GM23338 (cell line): ENCODE measurements at regions not wholly inside any gene's neighbourhood (a gene's known extent, or its start where the extent isn't known, plus 50 kb on each side); places are given as distances from the start of the nearest gene placed in this dataset.

Experiments used
- ATAC-seq: fragments of 200-7000 bp; cut with Tn5 transposase; 3 replicates; pipeline ENCODE4 v1.9.1; 2020
- DNase-seq: peaks from one replicate; pipeline ENCODE4 v3.0.0-alpha.2; 2015; ENCODE audit warnings: low spot score
- H2AFZ ChIP-seq: fragments of 200-600 bp; sonication (generic); 2 replicates; pipeline ENCODE4 v1.8.0; 2016; ENCODE audit warnings: antibody characterized with exemption, mild to moderate bottlenecking, moderate library complexity
- H3F3A ChIP-seq: fragments of 200-600 bp; sonication (generic); replicated peaks from 2 replicates; pipeline ENCODE4 v1.8.0; 2017; ENCODE audit warnings: antibody characterized with exemption, mixed run types, low read depth
- H3K27ac ChIP-seq: fragments of 200-600 bp; sonication (generic); 2 replicates; pipeline ENCODE4 v1.6.1; 2016; ENCODE audit warnings: low read depth
- H3K27me3 ChIP-seq: fragments of 200-600 bp; sonication (generic); 2 replicates; pipeline ENCODE4 v1.8.0; 2016; ENCODE audit warnings: mild to moderate bottlenecking, mixed run types, moderate library complexity; ENCODE audit not compliant: insufficient read depth
- H3K36me3 ChIP-seq: fragments of 200-600 bp; sonication (generic); 2 replicates; pipeline ENCODE4 v1.8.0; 2016; ENCODE audit warnings: mild to moderate bottlenecking; ENCODE audit not compliant: insufficient read depth
- H3K4me1 ChIP-seq: fragments of 200-600 bp; sonication (generic); 2 replicates; pipeline ENCODE4 v1.8.0; 2016; ENCODE audit warnings: mild to moderate bottlenecking, moderate library complexity; ENCODE audit not compliant: insufficient read depth
- H3K4me2 ChIP-seq: fragments of 200-600 bp; sonication (generic); 2 replicates; pipeline ENCODE4 v1.7.1; 2017; ENCODE audit warnings: mixed run types
- H3K4me3 ChIP-seq: fragments of 200-600 bp; sonication (generic); 2 replicates; pipeline ENCODE4 v1.6.1; 2016; ENCODE audit warnings: mixed run types
- H3K79me2 ChIP-seq: fragments of 200-600 bp; sonication (generic); replicated peaks from 2 replicates; pipeline ENCODE4 v1.8.0; 2017; ENCODE audit warnings: mild to moderate bottlenecking; ENCODE audit not compliant: insufficient read depth
- H3K9me2 ChIP-seq: fragments of 200-600 bp; sonication (generic); 2 replicates; pipeline ENCODE4 v1.8.0; 2017; ENCODE audit not compliant: insufficient read depth
- H4K20me1 ChIP-seq: fragments of 200-600 bp; sonication (generic); replicated peaks from 2 replicates; pipeline ENCODE4 v1.8.0; 2017; ENCODE audit warnings: mild to moderate bottlenecking; ENCODE audit not compliant: insufficient read depth
- H3K27ac Mint-ChIP-seq: 2 replicates; pipeline ENCODE4 v1.8.0; 2020; ENCODE audit warnings: inconsistent platforms, mild to moderate bottlenecking, moderate library complexity, mixed read lengths
- H3K27me3 Mint-ChIP-seq: 3 replicates; pipeline ENCODE4 v1.8.0; 2022; ENCODE audit warnings: low read depth, mild to moderate bottlenecking, moderate library complexity, mixed read lengths, inconsistent platforms; ENCODE audit not compliant: insufficient read depth, poor library complexity
- H3K36me3 Mint-ChIP-seq: 3 replicates; pipeline ENCODE4 v1.8.0; 2021; ENCODE audit warnings: low read depth, mild to moderate bottlenecking, inconsistent platforms, moderate library complexity, mixed read lengths
- H3K4me1 Mint-ChIP-seq: 3 replicates; pipeline ENCODE4 v1.8.0; 2020; ENCODE audit warnings: mild to moderate bottlenecking, inconsistent platforms, mixed read lengths
- H3K4me3 Mint-ChIP-seq: 3 replicates; pipeline ENCODE4 v1.8.0; 2021; ENCODE audit warnings: moderate library complexity, mild to moderate bottlenecking, inconsistent platforms, mixed read lengths
- H3K9me3 Mint-ChIP-seq: 3 replicates; pipeline ENCODE4 v1.8.0; 2020; ENCODE audit warnings: moderate library complexity, mild to moderate bottlenecking, inconsistent platforms, mixed read lengths
- CREB1 ChIP-seq: fragments of 250-450 bp; sonication (Bioruptor Pico); IDR thresholded peaks from 2 replicates; pipeline ENCODE4 v1.5.0; 2020; ENCODE audit warnings: low read depth, mild to moderate bottlenecking, moderate library complexity
- EZH2 ChIP-seq: fragments of 200-600 bp; sonication (generic); IDR thresholded peaks from one replicate; pipeline ENCODE4 v1.8.0; 2017; ENCODE audit warnings: antibody characterized with exemption, mild to moderate bottlenecking, low read depth; ENCODE audit not compliant: unreplicated experiment
- EZH2phosphoT487 ChIP-seq: fragments of 200-600 bp; sonication (generic); IDR thresholded peaks from one replicate; pipeline ENCODE4 v1.8.1; 2018; ENCODE audit warnings: antibody characterized with exemption; ENCODE audit not compliant: unreplicated experiment
- JUNB ChIP-seq: IDR thresholded peaks from one replicate; pipeline ENCODE4 v1.6.1; 2016; ENCODE audit warnings: antibody characterized with exemption; ENCODE audit not compliant: unreplicated experiment
- NANOG ChIP-seq: IDR thresholded peaks from 2 replicates; pipeline ENCODE4 v1.6.1; 2016; ENCODE audit warnings: antibody characterized with exemption, borderline replicate concordance
- POLR2AphosphoS5 ChIP-seq: IDR thresholded peaks from 2 replicates; pipeline ENCODE4 v1.6.1; 2016; ENCODE audit warnings: antibody characterized with exemption, low read depth
- STAT1 ChIP-seq: IDR thresholded peaks from one replicate; pipeline ENCODE4 v1.6.1; 2016; ENCODE audit warnings: antibody characterized with exemption; ENCODE audit not compliant: unreplicated experiment
- ZNF114 ChIP-seq: fragments of 250-450 bp; sonication (Bioruptor Pico); IDR thresholded peaks from 2 replicates; pipeline ENCODE4 v1.5.0; 2020; ENCODE audit warnings: mild to moderate bottlenecking, moderate library complexity
- ZNF331 ChIP-seq: fragments of 250-450 bp; sonication (Bioruptor Pico); IDR thresholded peaks from 2 replicates; pipeline ENCODE4 v1.5.0; 2020; ENCODE audit warnings: low read depth, mild to moderate bottlenecking, moderate library complexity
- TF ChIP-seq, protein P1 (sequence below): IDR thresholded peaks from 2 replicates; pipeline ENCODE4 v1.6.1; 2016; ENCODE audit warnings: antibody characterized with exemption
- TF ChIP-seq, protein P2 (sequence below): fragments of 250-450 bp; sonication (Bioruptor Pico); IDR thresholded peaks from 2 replicates; pipeline ENCODE4 v1.5.0; 2020; ENCODE audit warnings: mild to moderate bottlenecking, moderate library complexity
- TF ChIP-seq, protein P3 (sequence below): IDR thresholded peaks from one replicate; pipeline ENCODE4 v1.6.1; 2018; ENCODE audit warnings: antibody characterized with exemption; ENCODE audit not compliant: unreplicated experiment

DNA sequence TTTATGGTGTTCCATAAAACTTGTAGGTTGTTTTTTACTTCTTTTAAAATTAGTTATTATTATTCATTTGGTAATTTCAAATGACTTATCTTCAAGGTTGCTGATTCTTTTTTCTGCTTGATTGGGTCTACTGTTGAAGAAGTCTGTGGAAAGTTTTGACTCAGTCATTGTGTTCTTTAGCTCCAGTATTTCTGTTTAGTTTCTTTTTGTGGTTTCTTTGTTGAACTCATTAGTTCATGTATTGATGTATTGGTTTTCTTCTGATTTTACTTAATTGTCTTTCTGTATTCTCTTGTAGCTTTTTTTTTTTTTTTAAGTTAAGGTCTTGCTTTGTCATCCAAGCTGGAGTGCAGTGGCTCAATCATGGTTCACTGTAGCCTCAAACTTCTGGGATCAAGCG is 345.4 kb upstream of the MEF2C start:
- no peak overlapping the region for H3K27ac Mint-ChIP-seq
- H3K4me2 ChIP-seq: no peak overlapping the region
- no peak for TF ChIP-seq JUNB
- TF ChIP-seq EZH2phosphoT487: no peak
- TF ChIP-seq POLR2AphosphoS5: no peak
- no peak for TF ChIP-seq ZNF114 (CRISPR knock-in tag)
- TF ChIP-seq NANOG: no peak
- no peak for TF ChIP-seq EZH2
- no peak for TF ChIP-seq STAT1
- TF ChIP-seq, protein P1, sequence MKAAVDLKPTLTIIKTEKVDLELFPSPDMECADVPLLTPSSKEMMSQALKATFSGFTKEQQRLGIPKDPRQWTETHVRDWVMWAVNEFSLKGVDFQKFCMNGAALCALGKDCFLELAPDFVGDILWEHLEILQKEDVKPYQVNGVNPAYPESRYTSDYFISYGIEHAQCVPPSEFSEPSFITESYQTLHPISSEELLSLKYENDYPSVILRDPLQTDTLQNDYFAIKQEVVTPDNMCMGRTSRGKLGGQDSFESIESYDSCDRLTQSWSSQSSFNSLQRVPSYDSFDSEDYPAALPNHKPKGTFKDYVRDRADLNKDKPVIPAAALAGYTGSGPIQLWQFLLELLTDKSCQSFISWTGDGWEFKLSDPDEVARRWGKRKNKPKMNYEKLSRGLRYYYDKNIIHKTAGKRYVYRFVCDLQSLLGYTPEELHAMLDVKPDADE: no peak
- TF ChIP-seq, protein P2, sequence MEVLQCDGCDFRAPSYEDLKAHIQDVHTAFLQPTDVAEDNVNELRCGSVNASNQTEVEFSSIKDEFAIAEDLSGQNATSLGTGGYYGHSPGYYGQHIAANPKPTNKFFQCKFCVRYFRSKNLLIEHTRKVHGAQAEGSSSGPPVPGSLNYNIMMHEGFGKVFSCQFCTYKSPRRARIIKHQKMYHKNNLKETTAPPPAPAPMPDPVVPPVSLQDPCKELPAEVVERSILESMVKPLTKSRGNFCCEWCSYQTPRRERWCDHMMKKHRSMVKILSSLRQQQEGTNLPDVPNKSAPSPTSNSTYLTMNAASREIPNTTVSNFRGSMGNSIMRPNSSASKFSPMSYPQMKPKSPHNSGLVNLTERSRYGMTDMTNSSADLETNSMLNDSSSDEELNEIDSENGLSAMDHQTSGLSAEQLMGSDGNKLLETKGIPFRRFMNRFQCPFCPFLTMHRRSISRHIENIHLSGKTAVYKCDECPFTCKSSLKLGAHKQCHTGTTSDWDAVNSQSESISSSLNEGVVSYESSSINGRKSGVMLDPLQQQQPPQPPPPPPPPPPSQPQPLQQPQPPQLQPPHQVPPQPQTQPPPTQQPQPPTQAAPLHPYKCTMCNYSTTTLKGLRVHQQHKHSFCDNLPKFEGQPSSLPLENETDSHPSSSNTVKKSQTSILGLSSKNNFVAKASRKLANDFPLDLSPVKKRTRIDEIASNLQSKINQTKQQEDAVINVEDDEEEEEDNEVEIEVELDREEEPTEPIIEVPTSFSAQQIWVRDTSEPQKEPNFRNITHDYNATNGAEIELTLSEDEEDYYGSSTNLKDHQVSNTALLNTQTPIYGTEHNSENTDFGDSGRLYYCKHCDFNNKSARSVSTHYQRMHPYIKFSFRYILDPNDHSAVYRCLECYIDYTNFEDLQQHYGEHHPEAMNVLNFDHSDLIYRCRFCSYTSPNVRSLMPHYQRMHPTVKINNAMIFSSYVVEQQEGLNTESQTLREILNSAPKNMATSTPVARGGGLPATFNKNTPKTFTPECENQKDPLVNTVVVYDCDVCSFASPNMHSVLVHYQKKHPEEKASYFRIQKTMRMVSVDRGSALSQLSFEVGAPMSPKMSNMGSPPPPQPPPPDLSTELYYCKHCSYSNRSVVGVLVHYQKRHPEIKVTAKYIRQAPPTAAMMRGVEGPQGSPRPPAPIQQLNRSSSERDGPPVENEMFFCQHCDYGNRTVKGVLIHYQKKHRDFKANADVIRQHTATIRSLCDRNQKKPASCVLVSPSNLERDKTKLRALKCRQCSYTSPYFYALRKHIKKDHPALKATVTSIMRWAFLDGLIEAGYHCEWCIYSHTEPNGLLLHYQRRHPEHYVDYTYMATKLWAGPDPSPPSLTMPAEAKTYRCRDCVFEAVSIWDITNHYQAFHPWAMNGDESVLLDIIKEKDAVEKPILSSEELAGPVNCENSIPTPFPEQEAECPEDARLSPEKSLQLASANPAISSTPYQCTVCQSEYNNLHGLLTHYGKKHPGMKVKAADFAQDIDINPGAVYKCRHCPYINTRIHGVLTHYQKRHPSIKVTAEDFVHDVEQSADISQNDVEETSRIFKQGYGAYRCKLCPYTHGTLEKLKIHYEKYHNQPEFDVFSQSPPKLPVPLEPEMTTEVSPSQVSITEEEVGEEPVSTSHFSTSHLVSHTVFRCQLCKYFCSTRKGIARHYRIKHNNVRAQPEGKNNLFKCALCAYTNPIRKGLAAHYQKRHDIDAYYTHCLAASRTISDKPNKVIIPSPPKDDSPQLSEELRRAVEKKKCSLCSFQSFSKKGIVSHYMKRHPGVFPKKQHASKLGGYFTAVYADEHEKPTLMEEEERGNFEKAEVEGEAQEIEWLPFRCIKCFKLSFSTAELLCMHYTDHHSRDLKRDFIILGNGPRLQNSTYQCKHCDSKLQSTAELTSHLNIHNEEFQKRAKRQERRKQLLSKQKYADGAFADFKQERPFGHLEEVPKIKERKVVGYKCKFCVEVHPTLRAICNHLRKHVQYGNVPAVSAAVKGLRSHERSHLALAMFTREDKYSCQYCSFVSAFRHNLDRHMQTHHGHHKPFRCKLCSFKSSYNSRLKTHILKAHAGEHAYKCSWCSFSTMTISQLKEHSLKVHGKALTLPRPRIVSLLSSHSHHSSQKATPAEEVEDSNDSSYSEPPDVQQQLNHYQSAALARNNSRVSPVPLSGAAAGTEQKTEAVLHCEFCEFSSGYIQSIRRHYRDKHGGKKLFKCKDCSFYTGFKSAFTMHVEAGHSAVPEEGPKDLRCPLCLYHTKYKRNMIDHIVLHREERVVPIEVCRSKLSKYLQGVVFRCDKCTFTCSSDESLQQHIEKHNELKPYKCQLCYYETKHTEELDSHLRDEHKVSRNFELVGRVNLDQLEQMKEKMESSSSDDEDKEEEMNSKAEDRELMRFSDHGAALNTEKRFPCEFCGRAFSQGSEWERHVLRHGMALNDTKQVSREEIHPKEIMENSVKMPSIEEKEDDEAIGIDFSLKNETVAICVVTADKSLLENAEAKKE (CRISPR knock-in tag): no peak
- TF ChIP-seq CREB1: no peak
- TF ChIP-seq, protein P3, sequence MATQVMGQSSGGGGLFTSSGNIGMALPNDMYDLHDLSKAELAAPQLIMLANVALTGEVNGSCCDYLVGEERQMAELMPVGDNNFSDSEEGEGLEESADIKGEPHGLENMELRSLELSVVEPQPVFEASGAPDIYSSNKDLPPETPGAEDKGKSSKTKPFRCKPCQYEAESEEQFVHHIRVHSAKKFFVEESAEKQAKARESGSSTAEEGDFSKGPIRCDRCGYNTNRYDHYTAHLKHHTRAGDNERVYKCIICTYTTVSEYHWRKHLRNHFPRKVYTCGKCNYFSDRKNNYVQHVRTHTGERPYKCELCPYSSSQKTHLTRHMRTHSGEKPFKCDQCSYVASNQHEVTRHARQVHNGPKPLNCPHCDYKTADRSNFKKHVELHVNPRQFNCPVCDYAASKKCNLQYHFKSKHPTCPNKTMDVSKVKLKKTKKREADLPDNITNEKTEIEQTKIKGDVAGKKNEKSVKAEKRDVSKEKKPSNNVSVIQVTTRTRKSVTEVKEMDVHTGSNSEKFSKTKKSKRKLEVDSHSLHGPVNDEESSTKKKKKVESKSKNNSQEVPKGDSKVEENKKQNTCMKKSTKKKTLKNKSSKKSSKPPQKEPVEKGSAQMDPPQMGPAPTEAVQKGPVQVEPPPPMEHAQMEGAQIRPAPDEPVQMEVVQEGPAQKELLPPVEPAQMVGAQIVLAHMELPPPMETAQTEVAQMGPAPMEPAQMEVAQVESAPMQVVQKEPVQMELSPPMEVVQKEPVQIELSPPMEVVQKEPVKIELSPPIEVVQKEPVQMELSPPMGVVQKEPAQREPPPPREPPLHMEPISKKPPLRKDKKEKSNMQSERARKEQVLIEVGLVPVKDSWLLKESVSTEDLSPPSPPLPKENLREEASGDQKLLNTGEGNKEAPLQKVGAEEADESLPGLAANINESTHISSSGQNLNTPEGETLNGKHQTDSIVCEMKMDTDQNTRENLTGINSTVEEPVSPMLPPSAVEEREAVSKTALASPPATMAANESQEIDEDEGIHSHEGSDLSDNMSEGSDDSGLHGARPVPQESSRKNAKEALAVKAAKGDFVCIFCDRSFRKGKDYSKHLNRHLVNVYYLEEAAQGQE: no peak
- TF ChIP-seq ZNF331 (CRISPR knock-in tag): no peak
- ATAC-seq (no peak), DNase-seq (no peak)
- no peaks in the 10 kb centered on the region for H4K20me1 ChIP-seq
- H3K79me2 ChIP-seq: no peaks in the 10 kb centered on the region
- H3K27me3 ChIP-seq: no peaks in the 10 kb centered on the region
- peaks cover 3% of the 10 kb centered on the region; the same call in 1 of the 2 replicates for H3K4me1 ChIP-seq
- H3K27me3 Mint-ChIP-seq: no peaks in the 10 kb centered on the region
- H3K9me2 ChIP-seq: no peaks in the 10 kb centered on the region
- H3K36me3 Mint-ChIP-seq: no peaks in the 10 kb centered on the region
- H3K4me3 ChIP-seq: no peak overlapping the region
- no peaks in the 10 kb centered on the region for H3F3A ChIP-seq
- no peaks in the 10 kb centered on the region for H3K36me3 ChIP-seq
- H3K4me1 Mint-ChIP-seq: no peaks in the 10 kb centered on the region
- no peak overlapping the region for H3K27ac ChIP-seq
- no peaks in the 10 kb centered on the region for H3K9me3 Mint-ChIP-seq
- H3K4me3 Mint-ChIP-seq: no peak overlapping the region
- H2AFZ ChIP-seq: no peak overlapping the region
